ENCODE measurements at regions not wholly inside any gene's neighbourhood (a gene's known extent, or its start where the extent isn't known, plus 50 kb on each side); places are given as distances from the start of the nearest gene placed in this dataset.

DNA sequence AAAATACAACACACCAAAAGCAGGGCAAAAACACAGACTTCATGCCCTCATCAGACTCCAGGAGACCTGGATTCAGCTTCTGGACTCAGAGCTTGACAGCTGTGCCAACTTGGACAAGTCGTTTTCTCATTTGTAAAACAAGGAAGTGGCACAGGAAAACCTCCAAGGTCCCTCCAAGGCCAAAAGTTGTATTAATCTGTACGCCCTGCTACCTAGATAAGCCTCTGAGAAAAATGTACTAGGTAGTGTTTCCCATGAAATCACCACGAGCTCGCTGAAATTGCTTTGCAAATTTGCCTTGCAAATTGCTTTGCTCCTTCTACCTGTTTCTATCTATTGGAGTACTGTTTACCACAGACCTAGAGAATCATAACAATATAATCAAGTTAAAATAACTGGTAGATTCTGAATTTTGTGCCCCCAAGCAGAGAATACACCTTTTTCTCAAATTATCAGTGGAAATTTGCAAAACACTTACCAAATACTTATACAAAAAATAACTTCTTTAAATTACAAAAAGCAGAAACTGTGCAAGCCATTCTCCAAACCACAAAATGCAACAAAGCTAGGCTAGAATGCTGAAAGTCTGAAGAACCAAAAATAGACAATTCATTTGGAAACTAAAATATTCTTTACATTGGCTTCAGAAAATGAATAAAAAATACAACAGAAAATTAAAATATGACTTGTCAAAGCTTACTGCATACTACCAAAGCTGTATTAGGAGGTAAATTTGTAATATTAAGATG is 158.1 kb upstream of the CHST15 start:
- TF ChIP-seq, protein P1, sequence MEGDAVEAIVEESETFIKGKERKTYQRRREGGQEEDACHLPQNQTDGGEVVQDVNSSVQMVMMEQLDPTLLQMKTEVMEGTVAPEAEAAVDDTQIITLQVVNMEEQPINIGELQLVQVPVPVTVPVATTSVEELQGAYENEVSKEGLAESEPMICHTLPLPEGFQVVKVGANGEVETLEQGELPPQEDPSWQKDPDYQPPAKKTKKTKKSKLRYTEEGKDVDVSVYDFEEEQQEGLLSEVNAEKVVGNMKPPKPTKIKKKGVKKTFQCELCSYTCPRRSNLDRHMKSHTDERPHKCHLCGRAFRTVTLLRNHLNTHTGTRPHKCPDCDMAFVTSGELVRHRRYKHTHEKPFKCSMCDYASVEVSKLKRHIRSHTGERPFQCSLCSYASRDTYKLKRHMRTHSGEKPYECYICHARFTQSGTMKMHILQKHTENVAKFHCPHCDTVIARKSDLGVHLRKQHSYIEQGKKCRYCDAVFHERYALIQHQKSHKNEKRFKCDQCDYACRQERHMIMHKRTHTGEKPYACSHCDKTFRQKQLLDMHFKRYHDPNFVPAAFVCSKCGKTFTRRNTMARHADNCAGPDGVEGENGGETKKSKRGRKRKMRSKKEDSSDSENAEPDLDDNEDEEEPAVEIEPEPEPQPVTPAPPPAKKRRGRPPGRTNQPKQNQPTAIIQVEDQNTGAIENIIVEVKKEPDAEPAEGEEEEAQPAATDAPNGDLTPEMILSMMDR (conservative IDR thresholded peaks at IDR 0.05; ENCODE audit: low read length) = no peak
- TF ChIP-seq EZH2phosphoT487 (IDR thresholded peaks at IDR 0.05; ENCODE audit: borderline replicate concordance, low read depth, low read length) = no peak
